Loucy (cell line): ENCODE measurements at regions not wholly inside any gene's neighbourhood (a gene's known extent, or its start where the extent isn't known, plus 50 kb on each side); places are given as distances from the start of the nearest gene placed in this dataset.

Experiments
- H2AFZ ChIP-seq: fragments of 200-600 bp; sonication (generic); 2 replicates; pipeline ENCODE4 v1.6.0; 2016; ENCODE audit warnings: antibody characterized with exemption, mild to moderate bottlenecking, low read length, moderate library complexity
- H3F3A ChIP-seq: fragments of 200-600 bp; 2 replicates; pipeline ENCODE4 v1.6.0; 2016; ENCODE audit warnings: antibody characterized with exemption, low read depth, mild to moderate bottlenecking
- H3K27me3 ChIP-seq: fragments of 200-600 bp; sonication (generic); 2 replicates; pipeline ENCODE4 v1.6.1; 2014; ENCODE audit warnings: low read length, mild to moderate bottlenecking; ENCODE audit not compliant: insufficient read depth, poor library complexity, severe bottlenecking
- H3K36me3 ChIP-seq: fragments of 200-600 bp; sonication (generic); 2 replicates; pipeline ENCODE4 v1.6.1; 2016; ENCODE audit warnings: low read length; ENCODE audit not compliant: insufficient read depth
- H3K4me1 ChIP-seq: fragments of 200-600 bp; sonication (generic); 2 replicates; pipeline ENCODE4 v1.5.1; 2014; ENCODE audit warnings: low read length, mild to moderate bottlenecking; ENCODE audit not compliant: insufficient read depth, poor library complexity, severe bottlenecking
- H3K4me2 ChIP-seq: fragments of 200-600 bp; sonication (generic); 2 replicates; pipeline ENCODE4 v1.6.0; 2014; ENCODE audit warnings: antibody characterized with exemption, low read length, low read depth, mild to moderate bottlenecking; ENCODE audit not compliant: poor library complexity, severe bottlenecking
- H3K4me3 ChIP-seq: fragments of 200-600 bp; sonication (generic); 2 replicates; pipeline ENCODE4 v1.5.1; 2014; ENCODE audit warnings: low read length, mild to moderate bottlenecking, mixed read lengths; ENCODE audit not compliant: poor library complexity, severe bottlenecking
- H3K79me2 ChIP-seq: fragments of 200-600 bp; sonication (generic); 2 replicates; pipeline ENCODE4 v1.6.1; 2014; ENCODE audit warnings: low read length; ENCODE audit not compliant: insufficient read depth
- H3K9ac ChIP-seq: fragments of 200-600 bp; sonication (generic); 2 replicates; pipeline ENCODE4 v1.6.0; 2014; ENCODE audit warnings: mild to moderate bottlenecking, low read depth, low read length, moderate library complexity; ENCODE audit not compliant: poor library complexity, severe bottlenecking
- H3K9me2 ChIP-seq: fragments of 200-600 bp; sonication (generic); replicated peaks from 2 replicates; pipeline ENCODE4 v1.6.1; 2016; ENCODE audit warnings: low read depth, low read length, mixed read lengths
- H3K9me3 ChIP-seq: fragments of 200-600 bp; sonication (generic); 2 replicates; pipeline ENCODE4 v1.6.1; 2014; ENCODE audit warnings: mild to moderate bottlenecking, antibody characterized with exemption, low read length, low read depth; ENCODE audit not compliant: insufficient read depth
- H4K20me1 ChIP-seq: fragments of 200-600 bp; sonication (generic); 2 replicates; pipeline ENCODE4 v1.6.0; 2014; ENCODE audit warnings: antibody characterized with exemption, low read length, mild to moderate bottlenecking; ENCODE audit not compliant: insufficient read depth, poor library complexity, severe bottlenecking
- CTCF ChIP-seq: fragments of 200-600 bp; sonication (generic); conservative IDR thresholded peaks from 2 replicates; pipeline ENCODE4 v1.5.1; 2014; ENCODE audit warnings: mild to moderate bottlenecking, antibody characterized with exemption, low read length
- EZH2phosphoT487 ChIP-seq: fragments of 200-600 bp; IDR thresholded peaks from 2 replicates; pipeline ENCODE4 v1.6.1; 2018; ENCODE audit warnings: antibody characterized with exemption, mild to moderate bottlenecking, moderate library complexity, borderline replicate concordance

GRCh38 chr13:87878706-87879105 lies 207.5 kb downstream of the SLITRK5 start:
- Histone ChIP-seq H3K4me3 (no peak overlapping the region), H3K36me3 (no peaks in the 10 kb centered on the region), H3F3A (no peaks in the 10 kb centered on the region), H3K9me3 (no peaks in the 10 kb centered on the region), H3K9me2 (no peaks in the 10 kb centered on the region), H4K20me1 (no peaks in the 10 kb centered on the region), H3K27me3 (no peaks in the 10 kb centered on the region), H2AFZ (no peak overlapping the region), H3K4me1 (no peaks in the 10 kb centered on the region), H3K79me2 (no peaks in the 10 kb centered on the region), H3K9ac (no peak overlapping the region), H3K4me2 (no peak overlapping the region)
- TF ChIP-seq EZH2phosphoT487 (no peak), CTCF (no peak)

- H3K9ac ChIP-seq, result no peak overlapping the region
- H2AFZ ChIP-seq, result no peak overlapping the region
- TF ChIP-seq CTCF (no peak), EZH2phosphoT487 (no peak)
Measured at GRCh38 chr13:87884884-87885283, 213.7 kb downstream of the SLITRK5 start.

GRCh38 chr13:87887459-87888123 lies 216.4 kb downstream of the SLITRK5 start:
- Histone ChIP-seq H3K9me2 (no peaks in the 10 kb centered on the region), H3K9ac (no peak overlapping the region), H3F3A (no peaks in the 10 kb centered on the region), H3K4me2 (no peak overlapping the region), H3K27me3 (no peaks in the 10 kb centered on the region), H3K9me3 (no peaks in the 10 kb centered on the region), H3K4me3 (no peak overlapping the region), H3K79me2 (no peaks in the 10 kb centered on the region), H3K36me3 (no peaks in the 10 kb centered on the region), H4K20me1 (no peaks in the 10 kb centered on the region), H2AFZ (no peak overlapping the region), H3K4me1 (no peaks in the 10 kb centered on the region)
- no peak for TF ChIP-seq CTCF
- TF ChIP-seq EZH2phosphoT487, result no peak

More at GRCh38 chr13:87884884-87885283, 213.7 kb downstream of the SLITRK5 start:
- Histone ChIP-seq H3K4me1 (no peaks in the 10 kb centered on the region), H3K9me2 (no peaks in the 10 kb centered on the region), H3K4me2 (no peak overlapping the region), H3F3A (no peaks in the 10 kb centered on the region), H3K79me2 (no peaks in the 10 kb centered on the region), H3K36me3 (no peaks in the 10 kb centered on the region), H4K20me1 (no peaks in the 10 kb centered on the region), H3K27me3 (no peaks in the 10 kb centered on the region), H3K9me3 (no peaks in the 10 kb centered on the region), H3K4me3 (no peak overlapping the region)
